ENCODE measurements at regions not wholly inside any gene's neighbourhood (a gene's known extent, or its start where the extent isn't known, plus 50 kb on each side); places are given as distances from the start of the nearest gene placed in this dataset.
"Not testable (repeated sequence)": the region's sequence is repeated elsewhere in the genome, so short reads cannot be mapped to it uniquely, and the experiment has no call there.

GRCh38 chr7:26958834-26959233 is 94.4 kb upstream of the SKAP2 start:
- DNase-seq (ENCODE audit: insufficient read length, low spot score): no peak
- no peak for FAIRE-seq

GRCh38 chr7:26955516-26955915 is 91.1 kb upstream of the SKAP2 start:
- DNase-seq (ENCODE audit: insufficient read length, low spot score) (no peak), FAIRE-seq (no peak)

GRCh38 chr7:26954951-26955350 is 90.6 kb upstream of the SKAP2 start:
- FAIRE-seq: no peak

GRCh38 chr7:26951407-26951950 is 87.1 kb upstream of the SKAP2 start:
- DNase-seq (ENCODE audit: insufficient read length, low spot score): no peak
- no peak for FAIRE-seq

More at GRCh38 chr7:26954951-26955350, 90.6 kb upstream of the SKAP2 start:
- no peak for DNase-seq (ENCODE audit: insufficient read length, low spot score)

- no peak for DNase-seq (ENCODE audit: insufficient read length, low spot score)
- no peak for FAIRE-seq
Observed at GRCh38 chr7:26950889-26951288, 86.5 kb upstream of the SKAP2 start.

GRCh38 chr7:26949319-26949718 is 84.9 kb upstream of the SKAP2 start:
- FAIRE-seq: no peak
- no peak for DNase-seq (ENCODE audit: insufficient read length, low spot score)

- FAIRE-seq (no peak), DNase-seq (ENCODE audit: insufficient read length, low spot score) (no peak)
Observed at GRCh38 chr7:26948617-26949118, 84.3 kb upstream of the SKAP2 start.

GRCh38 chr7:26944501-26945358 is 80.3 kb upstream of the SKAP2 start:
- no peak for DNase-seq (ENCODE audit: insufficient read length, low spot score)
- FAIRE-seq: no peak

- FAIRE-seq: peak; percentile 70
- DNase-seq (ENCODE audit: insufficient read length, low spot score): peak; percentile 5
Observed at GRCh38 chr7:26937939-26938623, 73.7 kb upstream of the SKAP2 start.

- DNase-seq (ENCODE audit: insufficient read length, low spot score) (no peak), FAIRE-seq (no peak)
Observed at GRCh38 chr7:26937306-26937705, 72.9 kb upstream of the SKAP2 start.

- not testable (repeated sequence) for FAIRE-seq; DNase-seq (ENCODE audit: insufficient read length, low spot score)
Observed at GRCh38 chr7:26932616-26933015, 68.2 kb upstream of the SKAP2 start.

- FAIRE-seq: no peak
Observed at GRCh38 chr7:26930845-26931244, 66.5 kb upstream of the SKAP2 start.

GRCh38 chr7:26930201-26930600 is 65.8 kb upstream of the SKAP2 start:
- no peak for FAIRE-seq
- DNase-seq (ENCODE audit: insufficient read length, low spot score): no peak

More at GRCh38 chr7:26930845-26931244, 66.5 kb upstream of the SKAP2 start:
- DNase-seq (ENCODE audit: insufficient read length, low spot score): no peak

GRCh38 chr7:26928703-26929347 is 64.4 kb upstream of the SKAP2 start:
- DNase-seq (ENCODE audit: insufficient read length, low spot score) (no peak), FAIRE-seq (no peak)

GRCh38 chr7:26925768-26926167 is 61.4 kb upstream of the SKAP2 start:
- FAIRE-seq: no peak

GRCh38 chr7:26924149-26924767 is 59.9 kb upstream of the SKAP2 start:
- DNase-seq (ENCODE audit: insufficient read length, low spot score) (no peak), FAIRE-seq (no peak)

More at GRCh38 chr7:26925768-26926167, 61.4 kb upstream of the SKAP2 start:
- no peak for DNase-seq (ENCODE audit: insufficient read length, low spot score)

GRCh38 chr7:26919906-26920493 is 55.6 kb upstream of the SKAP2 start:
- DNase-seq (ENCODE audit: insufficient read length, low spot score): no peak
- no peak for FAIRE-seq

- no peak for DNase-seq (ENCODE audit: insufficient read length, low spot score)
- FAIRE-seq: no peak
Observed at GRCh38 chr7:26918241-26918640, 53.9 kb upstream of the SKAP2 start.

GRCh38 chr7:26916779-26917320 is 52.5 kb upstream of the SKAP2 start:
- DNase-seq (ENCODE audit: insufficient read length, low spot score) (no peak), FAIRE-seq (no peak)

- no peak for DNase-seq (ENCODE audit: insufficient read length, low spot score)
- FAIRE-seq: no peak
Observed at GRCh38 chr7:26916336-26916735, 51.9 kb upstream of the SKAP2 start.
